ENCODE measurements at regions not wholly inside any gene's neighbourhood (a gene's known extent, or its start where the extent isn't known, plus 50 kb on each side); places are given as distances from the start of the nearest gene placed in this dataset.

- Histone ChIP-seq H3K27ac (no peak overlapping the region), H3K4me1 (replicated peaks in 1 of 2) (no peaks in the 10 kb centered on the region), H3K36me3 (replicated peaks in 1 of 2) (no peaks in the 10 kb centered on the region), H3K9me3 (replicated peaks in 1 of 3) (peaks cover 0 to 21% (median 0%) of the 10 kb centered on the region in 3 donors), H3K27me3 (no peaks in the 10 kb centered on the region), H3K4me3 (no peak overlapping the region)
- TF ChIP-seq CTCF (IDR thresholded peaks at IDR 0.05) (no peak), POLR2A (IDR thresholded peaks at IDR 0.05) (no peak)
- whole genome bisulfite sequencing, 4 donors = 89 to 96% (median 91%) methylated on average over 1 of the region's 1 CpG
- no peak for DNase-seq
- intact Hi-C loops (cut with DNase I) = no loop called here
These were observed 1680.7 kb downstream of the PCDH7 start for GRCh38 chr4:32400870-32401269.

GRCh38 chr4:32417113-32417704, 1697.0 kb downstream of the PCDH7 start:
- Histone ChIP-seq H3K36me3 (replicated peaks in 1 of 2) (no peaks in the 10 kb centered on the region), H3K4me1 (replicated peaks in 1 of 2) (no peaks in the 10 kb centered on the region), H3K27me3 (no peaks in the 10 kb centered on the region), H3K27ac (no peak overlapping the region), H3K4me3 (no peak overlapping the region), H3K9me3 (replicated peaks in 1 of 3) (peaks cover 0 to 9% (median 0%) of the 10 kb centered on the region in 3 donors)
- TF ChIP-seq CTCF (IDR thresholded peaks at IDR 0.05) = peak in 1 of 6 experiments; percentile 15
- TF ChIP-seq POLR2A (IDR thresholded peaks at IDR 0.05) = no peak
- no peak for DNase-seq
- 53 to 80% (median 74%) methylated on average over 3 of the region's 3 CpGs for WGBS, 4 donors
- intact Hi-C loops (cut with DNase I) = no loop called here

DNA sequence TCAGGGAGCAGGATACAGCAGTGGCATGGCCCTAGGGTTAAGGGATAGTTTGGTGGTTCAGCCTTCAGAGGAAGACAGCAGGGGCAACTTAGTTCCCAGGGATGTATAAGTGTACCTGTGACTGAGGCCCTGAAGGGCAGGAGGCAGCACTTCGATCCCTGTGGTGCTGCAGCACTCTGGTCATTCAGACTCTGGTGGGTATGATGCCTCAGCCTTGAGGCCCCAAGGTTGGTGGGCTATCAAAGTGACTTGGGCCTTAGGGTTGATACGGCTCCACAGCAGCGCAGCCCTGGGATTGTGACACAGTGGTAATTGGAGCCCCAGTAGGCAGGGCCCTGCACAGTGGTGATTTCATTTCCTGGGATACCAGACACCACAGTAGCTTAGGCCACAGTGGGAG, 1703.1 kb downstream of the PCDH7 start:
- intact Hi-C loops (cut with DNase I) = no loop called here
- H3K9me3 ChIP-seq (replicated peaks in 1 of 3) = peaks cover 0 to 9% (median 0%) of the 10 kb centered on the region in 3 donors
- H3K4me1 ChIP-seq (replicated peaks in 1 of 2) = no peaks in the 10 kb centered on the region
- no peak overlapping the region for H3K4me3 ChIP-seq
- no peaks in the 10 kb centered on the region for H3K36me3 ChIP-seq (replicated peaks in 1 of 2)
- WGBS, 4 donors = 83 to 92% (median 89%) methylated on average over 3 of the region's 3 CpGs; no CpG with 5 or more reads in 1 of the 4 donors
- no peak overlapping the region for H3K27ac ChIP-seq
- DNase-seq = no peak
- TF ChIP-seq CTCF (IDR thresholded peaks at IDR 0.05) = no peak
- TF ChIP-seq POLR2A (IDR thresholded peaks at IDR 0.05) = no peak
- H3K27me3 ChIP-seq = no peaks in the 10 kb centered on the region

GRCh38 chr4:32425243-32425642, 1705.1 kb downstream of the PCDH7 start:
- Histone ChIP-seq H3K27ac (no peak overlapping the region), H3K4me3 (no peak overlapping the region), H3K27me3 (no peaks in the 10 kb centered on the region), H3K4me1 (replicated peaks in 1 of 2) (no peaks in the 10 kb centered on the region), H3K36me3 (replicated peaks in 1 of 2) (no peaks in the 10 kb centered on the region), H3K9me3 (replicated peaks in 1 of 3) (no peaks in the 10 kb centered on the region)
- WGBS, 4 donors = 50 to 61% (median 57%) methylated on average over 3 of the region's 3 CpGs
- TF ChIP-seq POLR2A (IDR thresholded peaks at IDR 0.05) (no peak), CTCF (IDR thresholded peaks at IDR 0.05) (no peak)
- DNase-seq = no peak
- intact Hi-C loops (cut with DNase I) = no loop called here

Data from adrenal gland (tissue), 9 donors.